Gastrocnemius medialis (tissue), 4 donors: ENCODE measurements at regions not wholly inside any gene's neighbourhood (a gene's known extent, or its start where the extent isn't known, plus 50 kb on each side); places are given as distances from the start of the nearest gene placed in this dataset.
"Not testable (repeated sequence)": the region's sequence is repeated elsewhere in the genome, so short reads cannot be mapped to it uniquely, and the experiment has no call there.

Experiments used
- CTCF ChIP-seq, 5 experiments: fragments of 450-650 bp in 3 of 5; fragments of 200-600 bp in 2 of 5; sonication (generic) in 2 of 5; IDR thresholded peaks in 4 of 5; conservative IDR thresholded peaks in 1 of 5; 1 replicate in 4 of 5; 2 replicates in 1 of 5; pipeline ENCODE4 v1.5.1; 2016 to 2019; ENCODE audit warnings: antibody characterized with exemption in 5 of 5, mild to moderate bottlenecking in 3 of 5, moderate library complexity in 3 of 5
- POLR2A ChIP-seq, 2 donors: fragments of 450-650 bp; IDR thresholded peaks; one replicate each; pipeline ENCODE4 v1.6.1; 2017; ENCODE audit warnings: antibody characterized with exemption in 2 of 2, mild to moderate bottlenecking in 2 of 2, moderate library complexity in 2 of 2

- TF ChIP-seq CTCF (IDR thresholded peaks at IDR 0.05 in 4 of 5, conservative IDR thresholded peaks at IDR 0.05 in 1 of 5); POLR2A (IDR thresholded peaks at IDR 0.05): not testable (repeated sequence)
Observed at GRCh38 chr1:146284760-146285159, 55.9 kb upstream of the NOTCH2NLA start.
